Activated CD4-positive, alpha-beta T cell treated with anti-CD3 and anti-CD28 coated beads, Interleukin-2, amount 50 U/mL, for 16 hours (primary cell): ENCODE measurements at regions not wholly inside any gene's neighbourhood (a gene's known extent, or its start where the extent isn't known, plus 50 kb on each side); places are given as distances from the start of the nearest gene placed in this dataset.
"Not testable (repeated sequence)": the region's sequence is repeated elsewhere in the genome, so short reads cannot be mapped to it uniquely, and the experiment has no call there.

Source experiments
- DNase-seq: peaks from one replicate; pipeline ENCODE4 v3.0.0-alpha.2; 2020

DNA sequence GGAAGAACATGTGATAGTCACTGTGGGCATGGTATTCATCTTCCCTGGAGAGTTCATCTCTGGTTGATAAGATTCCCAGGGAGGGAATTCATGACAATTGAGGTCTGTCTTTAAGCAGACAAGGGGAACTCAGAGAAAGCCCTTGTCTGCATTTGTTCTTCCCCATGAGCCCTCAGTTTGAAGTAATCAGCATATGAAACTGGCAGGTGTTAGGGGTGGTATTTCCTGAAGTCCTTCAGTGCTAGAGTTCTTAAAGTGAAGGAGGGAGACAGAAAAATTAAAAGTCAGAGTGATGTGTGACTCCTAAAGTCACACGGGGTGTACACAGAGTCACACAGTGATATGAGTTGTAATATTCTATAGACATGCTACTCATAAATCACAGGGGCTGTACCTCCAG is 60.6 kb upstream of the SYK start:
- no peak for DNase-seq

DNA sequence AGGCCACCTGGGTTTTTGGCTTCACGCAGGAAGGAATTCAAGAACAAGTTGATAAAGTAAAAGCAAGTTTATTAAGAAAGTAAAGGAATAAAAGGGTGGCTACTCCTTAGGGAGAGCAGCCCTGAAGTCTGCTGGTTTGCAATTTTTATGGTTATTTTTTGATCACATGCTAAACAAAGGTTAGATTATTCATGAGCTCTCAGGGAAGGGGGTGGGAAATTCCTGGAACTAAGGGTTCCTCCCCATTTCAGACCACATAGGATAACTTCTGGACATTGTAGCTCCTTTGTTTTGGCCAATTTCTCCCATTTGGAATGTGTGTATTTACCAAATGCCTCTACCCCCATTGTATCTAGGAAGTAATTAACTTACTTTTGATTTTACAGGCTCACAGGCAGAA is 63.9 kb upstream of the SYK start:
- DNase-seq: no peak

DNA sequence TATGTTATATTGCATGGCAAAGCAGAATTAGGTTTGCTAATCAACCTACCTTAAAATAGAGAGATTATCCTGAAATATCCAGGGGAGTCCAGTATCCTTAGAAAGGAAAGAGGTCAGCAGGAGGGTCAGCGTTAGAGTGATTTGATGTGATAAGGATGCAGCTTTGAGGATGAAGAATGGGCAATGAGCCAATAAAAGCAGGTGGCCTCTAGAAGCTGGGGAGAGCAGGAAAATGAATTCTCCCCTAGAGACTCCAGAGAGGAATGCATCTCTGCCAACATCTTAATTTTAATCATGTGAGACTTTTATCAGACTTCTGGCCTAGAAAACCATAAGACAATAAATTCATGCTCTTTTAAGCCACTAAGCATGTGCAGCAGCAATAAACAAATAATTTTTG is 65.7 kb upstream of the SYK start:
- no peak for DNase-seq

GRCh38 chr9:90734631-90735030 is 67.0 kb upstream of the SYK start:
- DNase-seq: no peak

- no peak for DNase-seq
Measured at GRCh38 chr9:90729351-90729750, 72.3 kb upstream of the SYK start.

DNA sequence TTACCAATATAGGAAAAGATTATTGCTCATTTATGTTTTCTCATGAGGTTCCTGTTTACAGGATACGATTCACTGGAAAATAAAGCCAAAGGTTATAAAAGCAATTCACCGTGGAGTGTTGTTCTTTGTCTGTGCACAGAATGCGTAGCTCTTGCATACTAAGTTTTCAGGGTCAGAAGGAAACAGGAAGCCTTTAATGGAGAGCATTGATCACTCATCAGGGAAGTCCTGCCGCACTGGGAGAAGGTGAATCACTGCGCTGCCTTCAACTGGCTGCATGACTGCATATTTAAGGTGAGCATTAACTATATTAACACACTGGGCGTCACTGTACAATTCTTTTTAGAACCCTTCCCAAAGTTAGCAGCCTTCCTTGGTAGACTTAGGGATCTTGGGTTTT is 74.1 kb upstream of the SYK start:
- DNase-seq: no peak

DNA sequence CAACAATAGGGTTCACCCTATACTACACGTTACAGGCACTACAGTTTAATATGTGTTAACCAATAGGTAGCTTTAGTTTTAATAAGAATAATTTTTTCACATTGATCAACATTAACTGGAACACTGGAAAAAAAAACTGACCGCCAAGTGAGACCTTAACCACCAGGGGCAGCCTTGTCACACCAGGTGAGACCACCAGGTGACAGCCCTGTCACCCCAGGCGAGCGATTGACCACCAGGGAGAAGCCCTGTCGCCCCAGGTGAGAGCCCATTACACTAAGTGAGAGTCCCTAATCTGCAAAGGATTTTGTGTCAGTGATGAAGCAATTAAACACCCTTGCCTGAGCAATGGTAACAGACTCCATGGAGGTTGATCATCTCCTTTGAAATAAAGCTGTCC is 75.4 kb upstream of the SYK start:
- no peak for DNase-seq

- DNase-seq: no peak
Measured at GRCh38 chr9:90724880-90725279, 76.7 kb upstream of the SYK start.

- DNase-seq: peak; percentile 18
Measured at GRCh38 chr9:90724112-90724511, 77.5 kb upstream of the SYK start.

DNA sequence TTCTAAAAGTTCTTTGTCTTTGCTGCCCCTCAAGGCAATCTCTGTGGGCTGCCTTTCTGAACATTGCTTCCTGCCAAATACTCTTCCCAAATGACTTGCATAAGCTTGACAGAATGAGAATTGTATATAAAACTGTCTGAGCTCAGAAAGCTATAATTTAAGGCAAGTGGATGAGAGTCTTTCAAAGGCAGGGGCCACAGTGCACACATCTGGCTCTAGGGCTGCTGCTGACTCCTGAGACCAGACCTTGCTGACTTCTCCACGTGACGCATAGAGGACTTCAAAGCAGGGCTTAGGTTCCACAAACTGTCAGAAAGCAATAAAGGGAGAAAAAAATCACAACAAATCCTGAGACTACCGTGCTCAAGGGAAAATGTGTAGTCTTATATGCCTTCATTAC is 79.4 kb upstream of the DIRAS2 start:
- DNase-seq: no peak

GRCh38 chr9:90720621-90721265 is 78.1 kb upstream of the DIRAS2 start:
- DNase-seq: no peak

- DNase-seq: no peak
Measured at GRCh38 chr9:90706230-90706629, 63.6 kb upstream of the DIRAS2 start.

- no peak for DNase-seq
Measured at GRCh38 chr9:90702441-90702955, 59.9 kb upstream of the DIRAS2 start.

DNA sequence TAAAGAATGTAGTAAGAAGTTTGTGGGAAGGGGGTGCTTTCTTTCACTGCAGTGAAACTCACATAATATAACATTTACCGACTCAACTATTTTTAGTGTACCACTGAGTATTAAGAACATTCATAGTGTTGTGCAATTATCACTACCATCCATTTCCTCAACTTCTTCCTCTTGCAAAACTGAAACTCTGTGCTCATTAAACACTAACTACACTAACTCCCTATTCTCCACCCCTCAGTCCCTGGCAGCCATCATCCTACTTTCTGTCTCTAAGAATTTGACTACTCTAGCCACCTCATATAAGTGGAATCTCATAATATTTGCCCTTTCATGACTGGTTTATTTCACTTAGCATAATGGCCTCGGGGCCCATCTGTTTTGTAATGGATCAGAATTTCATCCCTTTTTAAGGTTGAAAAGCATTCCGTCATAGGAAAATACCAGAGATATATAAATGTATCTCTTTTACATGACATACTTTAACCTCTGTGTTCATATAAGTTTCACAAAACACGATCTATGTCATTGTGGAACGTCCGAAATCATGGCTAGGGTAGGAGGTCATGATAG is 56.3 kb upstream of the DIRAS2 start:
- DNase-seq: no peak

- DNase-seq: no peak
Measured at GRCh38 chr9:90697808-90698207, 55.2 kb upstream of the DIRAS2 start.

- DNase-seq: not testable (repeated sequence)
Measured at GRCh38 chr9:90694187-90694586, 51.6 kb upstream of the DIRAS2 start.
